ENCODE measurements at regions not wholly inside any gene's neighbourhood (a gene's known extent, or its start where the extent isn't known, plus 50 kb on each side); places are given as distances from the start of the nearest gene placed in this dataset.

DNA sequence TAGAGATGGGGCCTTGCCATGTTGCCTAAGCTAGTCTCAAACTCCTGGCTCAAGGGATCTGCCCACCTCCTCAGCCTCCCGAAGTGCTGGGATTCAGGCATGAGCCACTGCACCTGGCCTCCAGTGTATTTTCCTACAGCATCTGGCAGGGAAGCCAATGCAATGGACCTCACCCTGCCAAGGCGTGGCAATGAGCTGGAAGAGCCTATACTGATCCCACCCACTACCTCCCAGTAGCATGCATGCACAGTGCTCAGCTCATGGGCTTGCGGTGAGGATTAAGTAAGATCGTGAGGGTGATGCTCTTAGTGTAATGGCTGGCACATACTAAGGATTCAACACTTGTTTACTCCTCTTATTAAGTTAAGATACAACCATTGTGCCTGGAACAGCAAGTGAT, 69.7 kb downstream of the PHLDA1 start:
- H3K4me1 Mint-ChIP-seq (ENCODE audit: low read depth, unreplicated experiment), result peaks cover 72% of the 10 kb centered on the region
- BruUV-seq (replicated peaks), result no TSS peak
- intact Hi-C loops (cut with micrococcal nuclease; ENCODE audit: unreplicated experiment), result no loop called here
- no peak overlapping the region for H3K4me3 ChIP-seq (ENCODE audit: low read depth, low read length)
- H3K9me3 Mint-ChIP-seq (ENCODE audit: unreplicated experiment), result no peaks in the 10 kb centered on the region
- no peaks in the 10 kb centered on the region for H3K27me3 ChIP-seq (replicated peaks; ENCODE audit: control insufficient read depth, insufficient read depth, low read length)
- no peaks in the 10 kb centered on the region for H3K9me3 ChIP-seq
- H3K36me3 ChIP-seq (ENCODE audit: control insufficient read depth, insufficient read depth, low read length), result no peaks in the 10 kb centered on the region
- H3K4me3 Mint-ChIP-seq (ENCODE audit: unreplicated experiment), result no peak overlapping the region
- DNase-seq, result no peak
- peak overlapping the region; percentile 97 for H3K27ac Mint-ChIP-seq (ENCODE audit: unreplicated experiment)
- TF ChIP-seq, protein P1, sequence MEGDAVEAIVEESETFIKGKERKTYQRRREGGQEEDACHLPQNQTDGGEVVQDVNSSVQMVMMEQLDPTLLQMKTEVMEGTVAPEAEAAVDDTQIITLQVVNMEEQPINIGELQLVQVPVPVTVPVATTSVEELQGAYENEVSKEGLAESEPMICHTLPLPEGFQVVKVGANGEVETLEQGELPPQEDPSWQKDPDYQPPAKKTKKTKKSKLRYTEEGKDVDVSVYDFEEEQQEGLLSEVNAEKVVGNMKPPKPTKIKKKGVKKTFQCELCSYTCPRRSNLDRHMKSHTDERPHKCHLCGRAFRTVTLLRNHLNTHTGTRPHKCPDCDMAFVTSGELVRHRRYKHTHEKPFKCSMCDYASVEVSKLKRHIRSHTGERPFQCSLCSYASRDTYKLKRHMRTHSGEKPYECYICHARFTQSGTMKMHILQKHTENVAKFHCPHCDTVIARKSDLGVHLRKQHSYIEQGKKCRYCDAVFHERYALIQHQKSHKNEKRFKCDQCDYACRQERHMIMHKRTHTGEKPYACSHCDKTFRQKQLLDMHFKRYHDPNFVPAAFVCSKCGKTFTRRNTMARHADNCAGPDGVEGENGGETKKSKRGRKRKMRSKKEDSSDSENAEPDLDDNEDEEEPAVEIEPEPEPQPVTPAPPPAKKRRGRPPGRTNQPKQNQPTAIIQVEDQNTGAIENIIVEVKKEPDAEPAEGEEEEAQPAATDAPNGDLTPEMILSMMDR (IDR thresholded peaks at IDR 0.05; ENCODE audit: insufficient read depth in 1 of 2, low read depth in 1 of 2, low read length in 1 of 2, severe bottlenecking in 1 of 2, unreplicated experiment in 1 of 2), result no peak
- ChIA-PET POLR2A (no interaction called here), CTCF (no interaction called here)
- H3K4me1 ChIP-seq, result peaks cover 68% of the 10 kb centered on the region
- H3K36me3 Mint-ChIP-seq (ENCODE audit: insufficient read depth, unreplicated experiment), result peaks cover 7% of the 10 kb centered on the region
- H3K27me3 Mint-ChIP-seq (ENCODE audit: insufficient read depth, unreplicated experiment), result no peaks in the 10 kb centered on the region

DNA sequence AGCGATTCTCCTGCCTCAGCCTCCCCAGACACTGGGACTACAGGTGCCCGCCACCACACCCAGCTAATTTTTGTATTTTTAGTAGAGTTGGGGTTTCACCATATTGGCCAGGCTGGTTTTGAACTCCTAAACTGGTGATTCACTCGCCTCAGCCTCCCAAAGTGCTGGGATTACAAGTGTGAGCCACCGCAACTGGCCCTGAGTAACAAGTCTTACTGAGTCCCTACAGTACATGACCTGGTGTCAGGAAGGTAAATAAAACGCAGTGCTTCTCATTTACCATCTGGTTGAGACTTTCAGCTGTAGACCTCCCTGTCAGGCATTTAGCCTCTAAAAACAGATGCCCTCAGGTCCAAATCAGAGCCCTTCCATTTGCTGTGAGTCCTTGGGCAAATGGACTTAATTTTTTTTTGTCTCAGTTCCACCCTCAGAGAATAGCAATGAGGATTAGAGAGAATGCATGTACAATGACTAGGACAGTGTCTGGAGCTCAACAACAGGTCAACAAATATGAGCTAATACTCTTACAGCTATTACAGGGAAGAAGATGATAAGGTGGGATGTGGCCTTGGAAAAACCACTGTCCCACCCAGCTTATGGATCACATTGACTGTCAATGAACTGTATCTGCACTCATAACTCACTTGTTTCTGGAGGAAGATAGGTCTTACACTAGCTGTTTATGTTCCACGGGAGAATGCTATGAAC, 70.5 kb downstream of the PHLDA1 start:
- no peak overlapping the region for H3K4me3 ChIP-seq (ENCODE audit: low read depth, low read length)
- no peaks in the 10 kb centered on the region for H3K9me3 ChIP-seq
- H3K36me3 ChIP-seq (ENCODE audit: control insufficient read depth, insufficient read depth, low read length), result no peaks in the 10 kb centered on the region
- TF ChIP-seq, protein P1 (IDR thresholded peaks at IDR 0.05; ENCODE audit: insufficient read depth in 1 of 2, low read depth in 1 of 2, low read length in 1 of 2, severe bottlenecking in 1 of 2, unreplicated experiment in 1 of 2), result no peak
- DNase-seq, result no peak
- intact Hi-C loops (cut with micrococcal nuclease; ENCODE audit: unreplicated experiment), result loop anchor here (1.0 kb wide), 5 partner anchors 7 to 70 kb away; partner anchors contain the start of gene PHLDA1
- peaks cover 72% of the 10 kb centered on the region for H3K4me1 Mint-ChIP-seq (ENCODE audit: low read depth, unreplicated experiment)
- peaks cover 69% of the 10 kb centered on the region for H3K4me1 ChIP-seq
- CTCF ChIA-PET, result no interaction called here
- no peaks in the 10 kb centered on the region for H3K27me3 ChIP-seq (replicated peaks; ENCODE audit: control insufficient read depth, insufficient read depth, low read length)
- POLR2A ChIA-PET, result no interaction called here
- no TSS peak for BruUV-seq (replicated peaks)
- H3K36me3 Mint-ChIP-seq (ENCODE audit: insufficient read depth, unreplicated experiment), result peaks cover 7% of the 10 kb centered on the region
- H3K27me3 Mint-ChIP-seq (ENCODE audit: insufficient read depth, unreplicated experiment), result no peaks in the 10 kb centered on the region
- H3K9me3 Mint-ChIP-seq (ENCODE audit: unreplicated experiment), result no peaks in the 10 kb centered on the region
- peak overlapping the region; percentile 97 for H3K27ac Mint-ChIP-seq (ENCODE audit: unreplicated experiment)
- H3K4me3 Mint-ChIP-seq (ENCODE audit: unreplicated experiment), result no peak overlapping the region

DNA sequence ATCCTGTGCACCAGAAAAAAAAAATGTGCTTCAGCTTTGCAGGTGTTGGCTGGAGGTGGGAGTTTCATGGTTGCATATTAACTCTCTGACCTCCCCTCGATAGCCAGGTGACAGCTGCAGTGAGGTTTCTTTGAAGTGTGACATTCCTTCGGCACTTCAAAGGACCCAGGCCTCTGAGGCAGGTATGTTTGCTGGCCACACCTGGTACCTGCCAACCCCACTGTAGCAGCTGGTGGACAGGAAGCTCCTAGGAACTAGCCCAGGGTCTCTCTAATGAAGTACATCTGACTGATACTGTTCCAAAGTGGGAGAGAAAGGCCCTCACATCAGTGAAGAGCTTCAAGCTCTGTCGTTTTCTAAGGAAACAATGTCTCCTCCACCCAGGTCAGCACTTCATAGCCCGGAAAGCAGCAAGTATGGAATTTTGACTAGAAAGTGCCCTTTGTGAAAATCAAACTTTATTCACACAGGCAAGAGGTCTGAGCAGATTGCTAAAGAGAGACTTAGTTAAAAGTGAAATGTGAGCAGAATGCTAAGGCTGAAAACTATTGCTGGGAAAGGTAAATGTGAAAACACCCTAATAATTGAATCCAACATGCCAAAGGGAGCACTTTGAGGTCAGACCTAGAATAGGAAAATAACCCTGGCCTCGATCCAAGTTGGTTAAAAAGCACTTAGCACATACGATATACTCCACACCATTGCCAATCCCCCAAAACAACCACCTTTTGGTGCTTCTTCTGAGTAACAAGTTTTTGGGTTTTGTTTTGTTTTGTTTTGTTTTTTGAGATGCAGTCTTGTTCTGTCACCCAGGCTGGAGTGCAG, 71.3 kb downstream of the PHLDA1 start:
- Histone ChIP-seq H3K27me3 (replicated peaks; ENCODE audit: control insufficient read depth, insufficient read depth, low read length) (no peaks in the 10 kb centered on the region), H3K9me3 (no peaks in the 10 kb centered on the region), H3K4me1 (peaks cover 77% of the 10 kb centered on the region), H3K36me3 (ENCODE audit: control insufficient read depth, insufficient read depth, low read length) (no peaks in the 10 kb centered on the region), H3K4me3 (ENCODE audit: low read depth, low read length) (no peak overlapping the region)
- Mint-ChIP-seq H3K4me3 (ENCODE audit: unreplicated experiment) (peak overlapping the region; percentile 57), H3K36me3 (ENCODE audit: insufficient read depth, unreplicated experiment) (peaks cover 7% of the 10 kb centered on the region), H3K27ac (ENCODE audit: unreplicated experiment) (peak overlapping the region; percentile 97), H3K9me3 (ENCODE audit: unreplicated experiment) (no peaks in the 10 kb centered on the region), H3K4me1 (ENCODE audit: low read depth, unreplicated experiment) (peaks cover 64% of the 10 kb centered on the region), H3K27me3 (ENCODE audit: insufficient read depth, unreplicated experiment) (no peaks in the 10 kb centered on the region)
- BruUV-seq (replicated peaks), result TSS peak; percentile 99
- CTCF ChIA-PET, result interaction anchor here (0.6 to 2.3 kb wide), 2 partner anchors 14 to 71 kb away, joined by 5 to 13 read pairs; partner anchors contain the start of gene PHLDA1
- peak; percentile 95 to 98 for DNase-seq
- TF ChIP-seq, protein P1 (IDR thresholded peaks at IDR 0.05; ENCODE audit: insufficient read depth in 1 of 2, low read depth in 1 of 2, low read length in 1 of 2, severe bottlenecking in 1 of 2, unreplicated experiment in 1 of 2), result no peak
- POLR2A ChIA-PET, result interaction anchor here (0.5 to 2.3 kb wide), 4 partner anchors 17 to 126 kb away, joined by 3 to 18 read pairs (median 4); partner anchors contain the start of gene PHLDA1
- intact Hi-C loops (cut with micrococcal nuclease; ENCODE audit: unreplicated experiment), result loop anchor here (1.0 kb wide), 5 partner anchors 8 to 71 kb away; partner anchors contain the start of gene PHLDA1
